Astrocyte (in vitro differentiated cells and primary cell): ENCODE measurements at regions not wholly inside any gene's neighbourhood (a gene's known extent, or its start where the extent isn't known, plus 50 kb on each side); places are given as distances from the start of the nearest gene placed in this dataset.

Experiments
- CTCF ChIP-seq: IDR thresholded peaks from 2 replicates; pipeline ENCODE4 v1.5.1; 2011; ENCODE audit warnings: low read depth, mild to moderate bottlenecking, inconsistent platforms, low read length, moderate library complexity; ENCODE audit not compliant: insufficient read depth
- EZH2 ChIP-seq: IDR thresholded peaks from 2 replicates; pipeline ENCODE4 v1.6.1; 2012; ENCODE audit warnings: mild to moderate bottlenecking, low read length, inconsistent platforms; ENCODE audit not compliant: insufficient read depth

DNA sequence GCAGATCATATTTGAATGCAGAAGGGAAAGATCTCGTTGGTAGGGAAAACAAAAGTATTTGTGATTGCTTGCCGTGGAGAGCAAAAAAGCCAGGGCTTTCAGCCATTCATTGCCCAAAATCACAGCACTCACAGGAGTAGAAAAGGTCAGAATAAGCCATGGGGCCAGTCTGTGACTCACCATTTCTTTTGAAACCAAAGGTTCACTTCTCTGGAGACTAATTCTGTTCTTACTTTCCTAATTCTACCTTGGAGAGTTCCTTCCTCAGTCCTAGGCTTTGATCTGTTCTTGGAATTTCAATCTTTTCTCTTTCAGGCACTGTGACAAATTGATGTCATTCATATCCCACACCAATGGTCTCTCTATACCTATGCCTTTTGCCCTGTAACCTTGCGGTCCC lies 54.1 kb upstream of the FAM180A start:
- no peak for TF ChIP-seq CTCF
- TF ChIP-seq EZH2, result no peak
